AG09319 (cell line): ENCODE measurements at regions not wholly inside any gene's neighbourhood (a gene's known extent, or its start where the extent isn't known, plus 50 kb on each side); places are given as distances from the start of the nearest gene placed in this dataset.

ENCODE experiments used
- DNase-seq: peaks from one replicate; pipeline ENCODE4 v3.0.0-alpha.2; 2010; ENCODE audit warnings: low read depth; ENCODE audit errors: extremely low read depth
- TF ChIP-seq, protein P1 (sequence below): IDR thresholded peaks from 2 replicates; pipeline ENCODE4 v1.5.1; 2011; ENCODE audit warnings: low read depth, mild to moderate bottlenecking, inconsistent platforms, low read length, moderate library complexity

DNA sequence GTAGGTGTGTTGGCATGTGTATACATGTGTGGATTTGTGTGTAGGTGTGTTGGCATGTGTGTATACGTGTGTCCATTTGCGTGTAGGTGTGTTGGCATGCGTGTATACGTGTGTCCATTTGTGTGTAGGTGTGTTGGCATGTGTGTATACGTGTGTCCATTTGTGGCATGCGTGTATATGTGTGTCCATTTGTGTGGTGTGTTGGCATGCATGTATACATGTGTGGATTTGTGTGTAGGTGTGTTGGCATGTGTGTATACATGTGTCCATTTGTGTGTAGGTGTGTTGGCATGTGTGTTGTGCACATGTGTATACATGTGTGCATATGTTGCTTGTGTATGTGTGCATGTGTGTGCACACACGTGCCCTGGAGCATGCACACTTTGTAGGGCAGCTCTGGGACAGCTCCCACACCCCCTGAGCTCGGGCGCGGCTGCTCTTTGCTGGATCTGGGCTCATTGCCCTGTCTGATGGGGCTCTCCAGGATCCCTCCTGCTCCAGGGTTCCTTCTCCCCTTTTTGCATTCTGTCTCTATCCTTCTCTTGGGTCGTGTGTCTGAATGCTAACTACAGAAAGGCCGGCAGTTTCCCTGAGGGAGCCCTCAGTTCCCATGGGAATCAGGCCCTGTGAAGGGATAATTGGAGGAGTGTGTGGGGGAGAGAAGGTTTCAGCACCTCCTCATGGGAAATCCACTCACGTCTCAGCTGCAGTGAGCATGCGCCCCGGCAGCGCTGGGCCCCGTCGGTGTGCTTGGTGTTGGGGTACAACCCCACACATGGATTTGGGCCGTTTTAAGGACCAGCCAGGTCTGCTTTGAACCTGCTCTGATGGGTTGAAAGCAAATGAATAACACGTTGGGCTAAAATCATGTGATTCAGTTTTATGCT, 102.0 kb downstream of the ERMARD start:
- TF ChIP-seq, protein P1, sequence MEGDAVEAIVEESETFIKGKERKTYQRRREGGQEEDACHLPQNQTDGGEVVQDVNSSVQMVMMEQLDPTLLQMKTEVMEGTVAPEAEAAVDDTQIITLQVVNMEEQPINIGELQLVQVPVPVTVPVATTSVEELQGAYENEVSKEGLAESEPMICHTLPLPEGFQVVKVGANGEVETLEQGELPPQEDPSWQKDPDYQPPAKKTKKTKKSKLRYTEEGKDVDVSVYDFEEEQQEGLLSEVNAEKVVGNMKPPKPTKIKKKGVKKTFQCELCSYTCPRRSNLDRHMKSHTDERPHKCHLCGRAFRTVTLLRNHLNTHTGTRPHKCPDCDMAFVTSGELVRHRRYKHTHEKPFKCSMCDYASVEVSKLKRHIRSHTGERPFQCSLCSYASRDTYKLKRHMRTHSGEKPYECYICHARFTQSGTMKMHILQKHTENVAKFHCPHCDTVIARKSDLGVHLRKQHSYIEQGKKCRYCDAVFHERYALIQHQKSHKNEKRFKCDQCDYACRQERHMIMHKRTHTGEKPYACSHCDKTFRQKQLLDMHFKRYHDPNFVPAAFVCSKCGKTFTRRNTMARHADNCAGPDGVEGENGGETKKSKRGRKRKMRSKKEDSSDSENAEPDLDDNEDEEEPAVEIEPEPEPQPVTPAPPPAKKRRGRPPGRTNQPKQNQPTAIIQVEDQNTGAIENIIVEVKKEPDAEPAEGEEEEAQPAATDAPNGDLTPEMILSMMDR, result no peak
- DNase-seq, result no peak

DNA sequence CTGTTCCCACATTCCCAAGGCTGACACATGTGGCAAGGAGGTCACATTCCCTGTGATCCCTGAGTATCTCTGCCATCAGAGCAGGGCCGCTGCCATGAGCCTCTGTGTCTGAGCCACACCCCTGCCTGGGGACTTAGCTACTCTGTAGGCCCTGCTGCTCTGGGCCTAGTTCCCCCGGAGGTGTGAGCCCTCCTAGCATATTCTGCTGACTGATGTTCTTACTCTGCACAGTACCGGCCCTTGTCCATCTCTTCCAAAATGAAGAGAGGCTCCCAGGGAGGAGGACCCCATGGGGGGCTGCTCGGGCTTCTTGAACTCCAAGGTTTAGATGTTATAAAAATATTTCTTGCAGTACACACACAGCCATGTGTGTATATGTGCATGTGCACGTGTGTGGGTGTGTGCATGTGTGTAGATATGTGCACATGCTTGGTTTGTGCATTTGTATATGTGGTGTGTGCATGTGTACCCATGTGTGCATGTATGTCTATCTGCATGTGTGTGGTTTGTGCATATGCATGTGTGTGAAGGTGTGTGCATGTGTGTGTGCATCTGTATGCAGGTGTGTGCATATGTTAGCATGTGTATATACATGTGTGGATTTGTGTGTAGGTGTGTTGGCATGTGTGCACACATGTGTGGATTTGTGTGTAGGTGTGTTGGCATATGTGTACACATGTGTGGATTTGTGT, 101.2 kb downstream of the ERMARD start:
- no peak for DNase-seq
- TF ChIP-seq, protein P1, result no peak

DNA sequence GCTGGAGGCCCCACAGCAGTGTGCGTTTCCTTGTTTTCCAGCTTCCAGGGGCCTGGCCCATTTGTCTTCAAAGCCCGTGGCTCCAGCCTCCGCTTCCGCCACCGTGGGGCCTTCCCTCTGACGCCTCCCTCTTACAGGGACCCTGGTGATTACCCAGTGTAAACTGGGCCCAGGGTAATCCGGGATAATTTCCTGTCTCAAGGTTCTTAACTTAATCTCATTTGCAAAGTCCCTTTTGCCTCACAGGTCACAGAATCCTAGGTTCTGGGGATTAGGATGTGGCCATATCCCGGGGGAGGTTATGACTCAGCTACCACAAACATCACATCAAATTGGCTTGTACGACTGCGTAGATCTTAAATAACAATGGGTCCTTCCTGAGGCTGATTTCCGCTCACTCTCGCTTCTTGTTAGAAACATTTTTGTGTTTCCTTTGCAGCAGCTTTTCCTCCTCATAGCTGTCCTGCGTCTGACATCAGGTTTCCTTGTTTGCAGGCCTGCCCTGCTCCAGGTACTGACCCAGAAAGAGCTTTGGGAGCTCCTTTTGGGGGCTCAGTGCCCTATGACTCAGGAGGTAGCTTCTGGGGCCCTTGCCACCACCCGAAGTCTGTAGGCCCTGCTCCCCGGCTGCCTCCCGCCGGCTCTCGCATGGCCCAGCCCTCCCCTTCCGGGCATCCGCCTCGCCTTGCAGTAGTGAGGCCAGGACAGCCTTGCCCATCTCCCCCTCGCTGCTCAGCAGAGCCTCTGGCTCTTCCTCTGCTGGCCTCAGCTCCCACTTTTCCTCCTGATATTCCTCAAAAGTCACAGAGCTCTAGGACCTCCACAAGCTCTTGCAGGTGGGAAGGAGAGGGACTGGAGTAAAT, 100.5 kb downstream of the ERMARD start:
- TF ChIP-seq, protein P1, result no peak
- no peak for DNase-seq

DNA sequence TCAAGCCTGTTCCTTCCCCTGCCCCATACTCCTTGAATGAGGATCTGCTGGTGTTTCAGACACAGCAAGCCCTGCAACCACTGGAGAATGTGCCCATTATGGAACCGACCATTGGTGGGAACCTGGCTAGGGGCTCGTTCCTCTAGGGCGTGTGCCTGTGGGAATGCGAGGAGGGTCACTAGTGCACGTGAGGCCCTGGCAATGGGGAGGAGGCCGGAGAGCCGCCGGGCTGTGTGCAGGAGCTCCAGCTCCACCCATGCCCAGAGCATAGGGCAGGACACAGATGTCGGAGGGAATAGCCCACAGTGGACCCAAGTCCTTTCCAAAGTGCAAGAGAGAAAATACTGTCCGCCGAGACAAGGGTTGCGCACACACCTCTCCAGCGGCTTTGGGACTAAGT, 99.3 kb downstream of the ERMARD start:
- DNase-seq, result no peak
- TF ChIP-seq, protein P1, result no peak

DNA sequence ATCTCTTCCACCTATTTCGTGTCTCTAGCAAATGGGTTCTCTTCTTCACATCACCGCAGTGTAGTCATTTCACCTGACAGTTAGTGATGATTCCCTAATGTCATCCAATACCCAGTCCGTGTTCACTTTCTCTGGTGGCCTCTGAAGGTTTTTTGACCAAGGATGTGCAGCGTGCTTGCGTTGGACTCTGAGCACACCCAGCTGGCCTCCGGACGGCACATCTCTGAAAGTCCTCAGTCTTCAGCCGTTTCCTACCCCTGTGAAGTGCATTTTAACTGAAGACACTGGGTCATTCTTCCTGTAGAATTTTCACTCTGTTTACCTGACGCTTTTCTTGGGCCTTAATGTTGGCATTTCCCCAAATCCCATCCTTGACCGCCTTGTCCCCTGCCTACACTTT, 98.7 kb downstream of the ERMARD start:
- TF ChIP-seq, protein P1, result no peak
- no peak for DNase-seq

DNA sequence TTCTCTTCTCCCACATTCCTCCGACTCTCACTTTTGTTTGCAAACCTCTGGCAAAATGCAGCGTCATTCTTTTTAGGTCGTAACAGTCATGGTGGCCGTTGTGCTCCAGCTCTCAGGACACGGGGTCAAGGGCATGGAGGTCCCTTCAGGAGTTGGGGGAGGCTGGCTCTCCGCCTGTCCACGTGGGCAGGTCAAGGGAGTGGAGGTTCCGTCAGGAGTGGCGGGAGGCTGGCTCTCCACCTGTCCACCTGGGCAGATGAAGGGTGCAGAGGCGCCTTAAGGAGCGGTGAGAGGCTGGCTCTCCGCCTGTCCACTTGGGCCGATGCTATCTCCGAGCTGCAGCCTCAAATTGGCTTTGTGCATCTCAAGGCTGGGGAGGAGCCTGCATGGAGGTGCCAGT, 98.0 kb downstream of the ERMARD start:
- TF ChIP-seq, protein P1, result no peak
- DNase-seq, result no peak
